ENCODE measurements at regions not wholly inside any gene's neighbourhood (a gene's known extent, or its start where the extent isn't known, plus 50 kb on each side); places are given as distances from the start of the nearest gene placed in this dataset.
"Not testable (repeated sequence)": the region's sequence is repeated elsewhere in the genome, so short reads cannot be mapped to it uniquely, and the experiment has no call there.

GRCh38 chrY:7871304-7871932 is 959.9 kb upstream of the AMELY start:
- no peak for DNase-seq

GRCh38 chrY:7866976-7867375 is 955.4 kb upstream of the AMELY start:
- no peak for DNase-seq

- no peak for DNase-seq
These were observed 949.4 kb upstream of the AMELY start for GRCh38 chrY:7860781-7861614.

- no peak for DNase-seq
These were observed 938.6 kb upstream of the AMELY start for GRCh38 chrY:7850191-7850590.

GRCh38 chrY:7845776-7846175 is 934.2 kb upstream of the AMELY start:
- DNase-seq, result no peak

- no peak for DNase-seq
These were observed 925.5 kb upstream of the AMELY start for GRCh38 chrY:7837046-7837445.

- DNase-seq, result no peak
These were observed 924.8 kb upstream of the AMELY start for GRCh38 chrY:7836366-7836765.

- DNase-seq, result no peak
These were observed 923.9 kb upstream of the AMELY start for GRCh38 chrY:7835416-7835815.

- DNase-seq, result no peak
These were observed 922.7 kb upstream of the AMELY start for GRCh38 chrY:7834284-7834683.

GRCh38 chrY:7830881-7831280 is 919.3 kb upstream of the AMELY start:
- DNase-seq, result not testable (repeated sequence)

GRCh38 chrY:7826533-7826932 is 915.0 kb upstream of the AMELY start:
- no peak for DNase-seq

- no peak for DNase-seq
These were observed 914.3 kb upstream of the AMELY start for GRCh38 chrY:7825874-7826273.

- no peak for DNase-seq
These were observed 909.9 kb upstream of the AMELY start for GRCh38 chrY:7821295-7822035.

- no peak for DNase-seq
These were observed 907.4 kb upstream of the AMELY start for GRCh38 chrY:7818924-7819323.

- no peak for DNase-seq
These were observed 905.0 kb upstream of the AMELY start for GRCh38 chrY:7816567-7816966.

- DNase-seq, result no peak
These were observed 904.4 kb upstream of the AMELY start for GRCh38 chrY:7815921-7816320.

- no peak for DNase-seq
These were observed 903.7 kb upstream of the AMELY start for GRCh38 chrY:7815285-7815684.

- DNase-seq, result no peak
These were observed 902.8 kb upstream of the AMELY start for GRCh38 chrY:7814361-7814760.

GRCh38 chrY:7810359-7810758 is 898.8 kb upstream of the AMELY start:
- DNase-seq, result no peak

GRCh38 chrY:7807516-7807870 is 895.9 kb upstream of the AMELY start:
- DNase-seq, result no peak

- DNase-seq, result no peak
These were observed 895.3 kb upstream of the AMELY start for GRCh38 chrY:7806592-7807515.

- no peak for DNase-seq
These were observed 894.1 kb upstream of the AMELY start for GRCh38 chrY:7805624-7806023.

- no peak for DNase-seq
These were observed 892.2 kb upstream of the AMELY start for GRCh38 chrY:7803737-7804136.
